Amniotic stem cell (primary cell): ENCODE measurements at regions not wholly inside any gene's neighbourhood (a gene's known extent, or its start where the extent isn't known, plus 50 kb on each side); places are given as distances from the start of the nearest gene placed in this dataset.
"Not testable (repeated sequence)": the region's sequence is repeated elsewhere in the genome, so short reads cannot be mapped to it uniquely, and the experiment has no call there.

Experiments used
- DNase-seq: peaks from one replicate; lab custom pipeline; 2025; lab: John Stamatoyannopoulos, UW

DNA sequence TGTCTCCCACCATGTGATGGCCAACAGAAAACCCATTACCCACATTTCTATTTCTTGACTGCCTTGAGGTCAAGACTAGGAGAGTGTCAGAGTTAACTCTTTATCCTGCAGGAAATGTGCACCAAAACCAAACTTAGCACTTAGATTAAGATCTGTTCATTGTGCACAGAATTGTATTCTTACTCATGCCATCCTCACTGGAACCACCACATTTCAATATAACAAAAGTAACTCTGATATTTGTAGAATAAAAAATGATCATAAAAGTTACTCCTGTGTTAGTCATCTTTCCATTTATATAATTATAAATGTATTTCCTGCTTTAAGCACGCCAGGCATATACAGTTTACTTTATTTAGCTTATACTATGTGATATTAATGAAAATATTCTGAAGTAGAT lies 193.0 kb upstream of the DPYD start:
- no peak for DNase-seq

DNA sequence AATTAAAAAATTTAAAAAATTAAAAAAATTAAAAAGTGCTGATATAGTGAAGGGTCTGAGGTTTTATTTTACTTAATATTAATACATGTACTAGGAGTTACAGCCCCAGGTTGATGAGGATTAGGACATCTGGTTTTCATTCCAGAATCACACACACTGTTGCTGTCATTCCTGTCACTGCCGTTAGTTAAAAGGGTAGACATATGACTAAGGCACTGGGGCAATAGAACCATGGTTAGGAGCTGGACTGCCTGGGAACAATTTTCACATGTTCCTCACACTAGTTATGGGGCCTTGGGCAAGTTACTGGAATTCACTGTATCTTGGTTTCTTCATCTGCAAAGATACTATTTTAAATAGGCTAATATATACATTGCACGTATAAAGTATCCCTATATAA lies 191.8 kb upstream of the DPYD start:
- no peak for DNase-seq

DNA sequence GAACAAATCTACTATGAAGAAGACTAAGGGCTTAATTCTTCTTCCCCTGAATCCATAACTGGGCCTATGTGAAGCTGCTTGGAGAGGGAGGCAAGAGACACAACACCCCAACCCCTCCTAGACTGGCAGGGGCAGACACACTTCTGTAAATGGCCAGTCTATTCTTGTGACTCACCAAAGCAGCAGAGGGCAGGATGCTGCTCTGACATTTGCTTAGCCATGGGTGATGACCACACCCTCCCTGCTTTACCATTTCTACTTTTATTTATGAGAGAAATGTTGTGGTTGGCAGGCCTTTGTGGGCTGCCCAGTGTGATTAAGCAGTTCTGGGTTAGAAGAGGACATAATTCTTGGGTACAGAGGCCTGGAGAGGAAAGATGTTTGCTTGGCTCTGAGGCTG lies 189.8 kb upstream of the DPYD start:
- no peak for DNase-seq

DNA sequence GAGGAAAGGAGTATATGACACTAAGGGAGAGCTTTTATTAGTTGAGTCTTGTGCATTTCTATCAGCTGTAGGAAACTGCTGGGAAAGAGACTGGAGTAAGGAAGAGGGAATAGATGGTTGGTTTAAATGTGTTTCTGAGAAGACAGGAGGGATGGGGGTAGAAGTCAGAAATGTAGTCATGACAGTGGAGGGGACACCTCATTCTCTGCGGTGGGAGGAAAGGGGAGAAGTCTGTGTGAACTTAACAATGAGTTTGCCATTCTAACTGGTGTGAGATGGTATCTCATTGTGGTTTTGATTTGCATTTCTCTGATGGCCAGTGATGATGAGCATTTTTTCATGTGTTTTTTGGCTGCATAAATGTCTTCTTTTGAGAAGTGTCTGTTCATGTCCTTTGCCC lies 187.5 kb upstream of the DPYD start:
- not testable (repeated sequence) for DNase-seq

DNA sequence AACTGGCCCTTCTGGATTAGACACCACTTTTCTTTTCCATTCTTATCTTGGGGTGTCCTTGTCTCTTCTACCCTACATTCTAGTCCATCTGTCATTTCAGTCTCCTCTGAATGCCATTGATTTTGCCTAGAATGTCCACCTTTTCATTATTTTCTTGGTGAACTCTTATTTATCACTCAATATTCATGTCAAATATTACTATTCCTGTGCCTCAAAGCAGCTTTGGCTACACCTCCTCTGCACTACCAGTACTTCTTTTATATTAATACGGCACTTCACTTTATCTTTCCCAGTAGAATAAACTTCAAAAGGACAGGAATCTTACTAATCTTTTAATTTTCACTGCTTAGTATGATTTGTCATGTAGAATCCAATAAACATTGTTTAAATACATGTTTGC lies 186.4 kb upstream of the DPYD start:
- DNase-seq = no peak

DNA sequence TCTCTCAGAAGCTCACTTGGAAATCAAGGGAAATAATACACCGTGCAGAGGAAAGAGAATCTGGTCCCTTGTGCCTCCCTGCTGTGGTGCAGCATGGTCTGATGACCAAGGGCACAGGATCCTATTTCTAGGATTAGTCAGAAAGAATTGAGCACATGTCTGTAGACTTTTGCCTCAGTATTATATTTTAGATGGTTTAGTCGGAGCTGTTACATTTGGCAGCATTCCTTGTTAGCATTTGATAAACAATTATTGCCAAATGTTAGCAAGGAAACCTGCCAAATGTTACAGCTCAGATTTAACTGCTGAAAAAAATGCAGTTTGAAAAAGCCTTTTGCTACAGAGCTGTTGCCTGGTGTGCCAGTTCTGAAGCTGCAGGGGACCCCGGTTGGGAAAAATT lies 183.5 kb upstream of the DPYD start:
- DNase-seq = no peak

DNA sequence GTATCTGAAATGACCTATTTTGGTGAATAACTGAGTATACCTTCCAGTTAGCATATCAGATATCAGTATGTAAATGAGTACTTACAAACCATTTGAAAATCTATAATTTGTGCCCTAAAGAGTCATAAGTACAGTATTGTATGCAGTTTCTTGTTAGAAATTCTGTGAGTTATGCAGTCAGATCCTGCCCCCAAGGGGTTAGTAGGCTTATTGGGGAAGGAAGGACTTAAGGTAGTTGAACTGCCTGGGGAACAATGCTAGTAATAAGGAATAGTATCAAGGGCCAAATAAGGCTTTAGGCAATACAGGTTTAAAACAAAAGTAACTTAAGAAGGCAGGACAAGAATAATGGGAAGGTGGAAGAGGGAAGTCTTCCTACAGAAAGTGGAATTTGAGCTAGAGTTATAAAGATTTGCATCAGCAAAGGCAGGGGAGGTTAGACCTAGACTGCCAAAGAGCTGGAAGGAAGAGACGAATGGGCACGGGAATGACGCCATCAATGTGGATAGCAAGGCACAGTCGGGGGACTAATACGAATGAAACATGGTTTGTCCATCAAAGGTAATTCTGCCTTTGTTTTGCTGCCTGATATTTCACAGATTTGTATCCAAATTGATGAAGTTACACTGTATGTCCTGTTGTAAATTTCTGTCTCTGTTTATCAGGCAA lies 182.9 kb upstream of the DPYD start:
- no peak for DNase-seq

DNA sequence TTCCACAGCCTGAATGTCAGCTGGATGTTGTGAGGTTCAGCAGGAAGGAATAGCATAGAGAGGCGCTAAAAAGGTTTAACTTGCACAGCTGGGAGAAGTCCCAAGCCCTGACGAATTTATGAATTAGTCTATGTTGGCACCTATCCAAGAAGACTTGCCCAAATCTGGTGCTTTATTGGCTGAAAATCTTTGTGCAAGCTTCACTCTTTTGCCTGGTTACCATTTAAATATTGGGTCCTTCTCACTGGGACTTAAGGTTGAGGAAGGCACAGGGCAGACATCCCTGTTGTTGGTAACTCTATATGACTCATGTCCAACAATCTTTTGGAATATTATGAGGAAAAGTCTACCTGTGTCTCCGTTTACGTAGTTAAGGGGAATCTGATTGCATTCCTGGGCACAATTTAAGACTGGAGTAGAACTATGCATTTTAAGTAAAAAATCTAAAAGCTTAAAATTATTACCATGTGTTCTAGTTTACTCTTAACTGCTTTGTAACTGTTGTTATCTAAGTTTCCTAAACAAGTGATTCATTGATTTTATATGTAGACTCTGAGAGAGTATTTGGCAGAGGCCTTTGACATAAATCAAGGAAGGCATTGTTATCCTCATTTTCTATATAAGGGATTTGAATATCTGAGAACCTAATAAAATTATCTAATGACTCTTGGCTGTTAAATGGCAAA lies 181.7 kb upstream of the DPYD start:
- DNase-seq = no peak

DNA sequence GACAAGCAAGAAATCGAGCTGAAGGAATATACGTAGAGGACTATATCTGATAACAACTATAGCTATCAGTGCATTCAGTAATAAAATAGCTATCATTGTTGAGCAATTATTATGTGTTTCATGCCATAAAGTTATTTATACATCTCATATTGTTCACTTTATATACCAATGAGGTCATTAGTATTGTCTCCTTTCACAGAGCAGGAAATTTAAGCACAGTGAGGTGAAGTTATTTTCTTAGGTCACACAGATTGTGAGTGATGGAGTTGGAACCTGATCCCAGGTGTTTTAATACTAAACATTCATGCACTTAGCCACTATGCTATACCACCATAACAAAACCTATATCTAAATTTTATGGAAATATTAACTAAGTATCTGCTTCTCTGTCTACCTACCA lies 180.5 kb upstream of the DPYD start:
- DNase-seq = no peak

DNA sequence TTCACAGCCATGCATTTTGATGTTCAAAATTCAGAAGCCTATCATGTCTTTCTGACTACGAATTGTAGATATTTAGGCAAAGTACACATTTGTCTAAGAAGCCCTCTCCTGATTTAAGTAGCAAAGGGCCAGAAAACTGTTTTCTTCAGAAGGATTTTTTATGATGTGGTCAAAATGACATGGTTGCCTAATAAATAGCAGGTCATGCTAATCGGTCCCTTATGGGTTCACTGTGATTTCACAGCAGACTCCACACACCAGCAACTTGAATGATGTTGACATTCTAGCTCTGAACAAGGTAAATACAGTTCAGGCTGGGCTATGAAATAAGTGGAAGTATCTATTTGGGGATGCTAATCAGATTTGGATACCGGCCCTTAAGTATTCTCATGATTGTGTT lies 178.7 kb upstream of the DPYD start:
- no peak for DNase-seq

DNA sequence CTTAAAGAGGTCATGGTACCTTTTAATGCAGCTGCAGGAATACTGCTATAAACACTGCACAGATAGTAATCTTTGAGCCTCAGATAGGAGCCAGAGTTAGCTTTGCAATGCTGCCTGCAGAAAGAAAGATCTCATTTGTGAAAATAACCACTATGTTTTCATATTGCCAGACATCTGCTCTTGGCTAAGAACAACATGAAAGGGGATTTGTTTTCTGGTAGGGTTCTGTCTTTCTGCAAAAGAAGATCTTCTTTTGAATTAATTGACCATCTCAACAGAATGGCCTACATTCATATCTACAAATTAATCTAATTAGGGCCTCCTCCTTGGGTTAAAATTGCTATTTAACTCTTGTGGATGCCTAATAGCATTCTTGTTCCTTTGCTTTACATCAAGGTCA lies 177.6 kb upstream of the DPYD start:
- no peak for DNase-seq

DNA sequence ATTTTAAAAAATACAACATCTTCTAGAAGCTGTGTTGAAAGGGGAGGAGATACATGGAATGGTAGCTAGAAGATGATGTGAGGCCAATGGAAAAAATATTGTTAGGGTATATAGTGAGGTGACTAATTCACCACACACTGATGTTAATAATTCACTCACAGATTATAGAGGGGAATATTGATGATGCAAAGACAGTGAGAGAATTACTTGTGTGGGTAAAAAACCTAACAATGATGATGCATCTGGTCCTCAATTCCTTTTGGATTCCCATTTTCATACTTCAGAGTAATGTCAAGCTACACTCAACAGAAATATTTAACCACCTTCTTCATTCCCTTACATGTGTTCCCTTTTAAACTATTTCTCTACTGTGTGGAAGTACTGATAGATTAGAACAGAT lies 169.5 kb upstream of the DPYD start:
- DNase-seq = no peak

DNA sequence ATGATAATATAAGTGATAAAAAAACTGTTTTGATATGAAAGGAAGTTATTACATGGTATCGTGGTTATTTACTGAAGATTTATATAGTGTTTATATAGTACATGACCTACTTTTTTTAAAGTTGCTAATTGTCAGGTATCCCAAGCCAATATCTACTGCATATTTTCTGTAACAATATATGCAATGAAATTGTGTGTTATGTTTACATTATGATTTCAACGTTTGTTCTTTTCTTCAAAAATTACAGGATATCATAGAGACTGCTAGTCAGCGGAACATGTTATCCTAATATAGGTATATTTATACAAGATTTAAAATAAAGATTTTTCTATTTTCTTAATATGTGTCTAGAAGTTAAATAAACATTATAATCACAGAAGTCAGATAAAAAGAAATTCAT lies 167.5 kb upstream of the DPYD start:
- DNase-seq = no peak

DNA sequence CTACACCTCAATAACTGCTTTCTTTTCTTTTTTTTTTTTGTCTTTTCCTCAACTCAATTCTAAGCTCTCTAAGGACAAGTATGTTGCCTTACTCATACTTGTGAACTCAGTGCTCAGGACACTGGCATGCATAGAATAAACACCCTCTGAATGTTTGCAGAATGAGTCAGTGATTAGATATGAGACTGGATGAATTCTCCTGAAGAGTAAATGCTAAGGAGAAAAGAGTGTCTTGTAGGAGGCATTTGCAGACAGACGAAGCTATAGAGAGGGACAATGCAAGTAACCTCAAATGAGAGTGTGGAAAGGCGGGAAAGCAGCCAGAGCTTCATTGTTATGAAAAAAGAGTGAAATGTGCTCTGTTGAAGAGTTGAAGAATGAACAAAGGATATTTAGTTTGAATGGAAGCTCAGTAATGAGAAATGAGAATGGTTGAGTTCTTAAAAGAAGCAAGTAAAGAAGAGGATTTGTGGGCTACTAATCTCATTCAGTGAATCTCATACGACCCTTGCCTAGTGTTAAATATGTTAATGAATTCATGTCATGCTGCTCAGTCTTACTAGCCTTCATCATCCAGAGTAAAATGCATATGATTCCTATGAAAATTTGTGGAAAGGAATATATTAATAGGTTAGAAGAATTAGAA lies 166.1 kb upstream of the DPYD start:
- peak; percentile 86 for DNase-seq

DNA sequence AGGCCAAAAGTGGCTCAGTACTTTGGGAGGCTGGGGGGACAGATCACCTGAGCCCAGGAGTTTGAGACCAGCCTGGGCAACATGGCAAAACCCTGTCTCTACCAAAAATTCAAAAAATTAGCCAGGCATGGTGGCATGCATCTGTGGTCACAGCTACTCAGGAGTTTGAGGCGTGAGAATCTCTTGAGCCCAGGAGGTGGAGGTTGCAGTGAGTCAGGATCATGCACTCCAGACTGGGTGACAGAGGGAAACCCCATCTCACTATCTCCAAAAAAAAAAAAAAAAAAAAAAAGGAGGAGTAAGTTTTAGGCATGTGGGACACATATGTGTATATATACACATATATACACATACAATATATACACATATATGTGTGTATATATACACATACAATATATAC lies 165.3 kb upstream of the DPYD start:
- peak; percentile 6 for DNase-seq

DNA sequence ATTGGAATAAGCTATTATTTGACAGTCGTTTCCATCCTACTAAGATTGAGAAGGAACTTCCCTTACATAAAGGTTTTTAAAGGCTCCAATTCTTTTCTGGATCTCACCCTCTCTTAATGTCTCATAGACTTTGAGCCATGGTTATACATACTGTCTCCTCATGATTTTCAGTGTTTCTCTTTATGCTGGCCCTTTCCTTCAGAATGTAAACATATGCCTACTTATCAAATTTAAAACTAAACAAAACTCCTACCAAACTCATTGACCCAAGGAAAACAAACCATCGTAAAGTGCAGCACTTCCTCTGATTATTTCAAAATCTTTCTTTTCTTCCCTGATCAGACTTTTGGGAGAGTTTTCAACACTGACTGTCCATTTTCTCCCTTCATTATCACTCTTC lies 163.4 kb upstream of the DPYD start:
- DNase-seq = no peak

DNA sequence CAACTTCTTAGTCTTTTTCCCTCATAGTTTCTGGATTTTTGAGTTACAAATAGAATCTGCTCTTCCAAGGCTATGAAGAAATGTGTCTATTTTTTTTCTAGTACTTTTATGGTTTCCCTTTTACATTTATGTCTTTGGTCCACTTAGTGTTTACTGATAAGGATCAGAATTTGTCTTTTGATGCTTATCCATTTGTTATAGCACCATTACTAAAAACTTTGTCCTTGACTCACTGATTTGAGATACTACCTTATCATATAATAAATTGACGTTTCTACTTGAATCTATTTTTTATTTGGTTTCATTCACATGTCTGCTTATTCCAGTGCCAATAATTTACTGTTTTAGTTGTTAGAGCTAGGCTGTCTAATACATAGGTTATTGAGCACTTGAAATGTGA lies 161.1 kb upstream of the DPYD start:
- DNase-seq = no peak

DNA sequence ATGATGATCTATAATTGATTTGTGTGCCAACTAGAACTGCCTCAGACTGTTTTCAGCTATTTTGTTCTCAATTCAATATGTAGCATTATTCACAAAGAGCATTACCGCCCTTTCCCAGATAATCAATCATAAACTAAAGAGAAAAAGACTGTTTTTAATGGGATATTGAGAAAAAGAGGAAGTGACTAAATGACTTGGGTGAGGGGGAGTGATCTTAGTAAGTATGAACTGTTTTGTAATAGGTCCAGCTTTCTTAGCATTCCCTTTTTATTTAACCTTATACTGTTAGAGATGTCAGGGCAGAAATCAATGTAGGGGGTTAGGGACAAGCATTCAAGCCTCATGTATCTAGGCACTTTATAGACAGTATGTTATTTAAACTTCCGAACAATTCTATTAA lies 157.8 kb upstream of the DPYD start:
- no peak for DNase-seq

DNA sequence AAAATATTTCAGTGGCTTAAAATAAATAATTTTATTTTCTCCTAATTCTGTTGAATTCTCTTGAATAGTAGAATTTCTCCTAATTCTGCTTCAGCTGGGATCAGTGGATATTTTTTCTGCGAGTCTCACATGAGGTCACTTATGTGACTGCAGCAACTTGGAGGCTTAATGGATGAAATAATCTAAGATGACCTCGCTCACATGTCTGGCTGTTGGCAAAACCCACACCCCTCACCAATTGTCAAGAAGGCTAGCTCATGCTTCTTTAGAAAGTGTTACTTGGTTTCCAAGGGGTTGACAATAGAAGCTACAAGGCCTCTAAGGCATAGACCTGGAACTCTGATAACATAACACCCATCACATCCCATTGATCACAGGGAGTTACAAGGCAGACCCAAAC lies 156.9 kb upstream of the DPYD start:
- no peak for DNase-seq

DNA sequence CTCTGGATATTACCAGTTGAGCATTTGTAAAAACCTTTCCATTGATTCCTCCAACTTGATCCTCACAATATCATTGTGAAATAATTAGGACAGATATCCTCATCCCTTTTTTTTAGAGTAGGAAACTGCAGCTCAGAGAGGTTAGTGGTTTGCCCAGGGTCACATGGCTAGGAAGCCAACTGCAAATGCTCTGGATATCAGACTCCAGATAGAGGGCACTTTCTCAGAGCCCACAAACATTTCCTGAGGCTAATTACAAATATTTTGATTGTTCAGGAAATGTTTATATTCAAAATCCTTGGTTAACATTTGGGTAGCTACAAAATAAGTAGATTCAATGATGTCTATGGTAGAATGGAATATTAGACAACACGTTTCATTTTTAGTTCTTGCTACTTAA lies 154.8 kb upstream of the DPYD start:
- no peak for DNase-seq

DNA sequence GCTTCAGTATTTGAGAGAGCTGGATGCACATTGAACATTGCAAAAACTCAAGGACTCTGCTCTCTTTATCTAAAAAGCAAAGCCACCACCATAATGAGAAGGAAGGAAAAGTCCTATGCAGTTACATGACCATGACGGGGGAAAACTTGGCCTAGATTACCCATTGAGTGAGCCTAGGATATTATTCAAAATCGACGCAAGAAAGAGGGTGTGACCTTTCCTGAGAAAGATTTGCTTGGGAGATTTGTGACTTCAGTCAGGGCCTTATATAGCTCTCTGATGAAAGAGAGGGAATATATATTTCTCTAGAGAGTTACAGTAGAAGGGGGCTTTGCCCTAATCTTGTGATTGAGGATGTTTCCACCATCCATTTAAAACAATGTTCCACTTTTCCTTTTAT lies 153.0 kb upstream of the DPYD start:
- no peak for DNase-seq

DNA sequence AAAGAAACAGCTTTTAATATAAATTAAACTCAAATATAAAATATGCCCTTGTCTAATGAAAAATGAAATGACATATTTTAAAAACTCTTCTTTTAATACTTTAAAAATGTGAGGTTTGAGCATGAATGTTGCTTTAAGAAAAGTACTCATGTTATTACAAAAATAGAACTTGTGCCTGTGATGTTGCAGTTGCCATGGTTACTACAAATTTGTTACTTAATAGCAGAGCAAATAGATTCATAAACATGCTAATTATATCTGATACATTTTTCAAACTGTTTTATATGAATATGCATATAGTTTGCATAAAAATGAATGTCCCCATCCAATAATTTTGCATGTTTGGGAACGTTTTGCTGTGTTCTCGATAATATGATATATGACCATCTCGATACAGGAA lies 152.3 kb upstream of the DPYD start:
- DNase-seq = no peak

DNA sequence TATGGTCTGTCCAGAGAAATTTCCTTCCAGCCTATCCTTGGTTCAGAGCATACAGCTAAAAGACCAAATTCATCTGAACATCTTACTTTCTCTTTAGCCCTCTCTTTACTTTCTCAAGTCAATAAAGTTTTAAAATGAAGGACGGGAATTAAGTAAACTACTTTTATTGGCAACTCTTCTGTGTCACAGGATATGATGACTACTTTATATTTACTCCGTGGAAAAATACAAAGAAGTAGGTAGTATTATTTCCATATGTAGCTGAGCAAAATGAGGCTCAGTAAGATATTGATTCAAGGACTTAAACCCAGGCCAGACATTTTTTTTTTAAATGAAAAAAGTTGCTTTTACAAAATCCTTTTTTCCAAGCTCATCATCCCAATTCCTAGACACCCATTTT lies 151.2 kb upstream of the DPYD start:
- no peak for DNase-seq

DNA sequence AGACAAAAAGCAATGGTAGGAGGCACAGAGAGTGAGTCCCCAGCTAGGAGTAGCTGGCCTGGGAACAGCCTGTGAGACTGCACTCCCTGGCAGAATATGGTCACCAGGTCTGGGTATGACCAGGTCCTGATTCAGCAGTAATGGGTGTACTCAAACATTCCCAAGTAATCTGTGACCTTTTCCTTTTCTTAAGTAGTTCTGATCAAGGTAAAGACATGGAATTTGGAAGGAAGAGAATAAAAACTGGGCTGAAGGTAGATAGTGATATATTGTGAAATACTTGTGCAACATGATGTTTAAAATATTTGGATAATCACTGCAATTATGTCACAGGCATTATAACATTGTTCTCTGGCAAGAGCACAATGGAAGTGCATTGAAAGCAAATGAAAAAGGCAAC lies 147.2 kb upstream of the DPYD start:
- DNase-seq = no peak
